ENCODE measurements at regions not wholly inside any gene's neighbourhood (a gene's known extent, or its start where the extent isn't known, plus 50 kb on each side); places are given as distances from the start of the nearest gene placed in this dataset.
"Not testable (repeated sequence)": the region's sequence is repeated elsewhere in the genome, so short reads cannot be mapped to it uniquely, and the experiment has no call there.

GRCh38 chr3:87546216-87546615, 269.8 kb upstream of the POU1F1 start:
- WGBS (ENCODE audit: low lambda C conversion rate) = 0% methylated on average over 4 of the region's 5 CpGs
- H2AFZ ChIP-seq (ENCODE audit: low read length) = no peak overlapping the region
- in situ Hi-C loops (cut with HindIII; ENCODE audit: extremely low pct_ligation_motif_present, low pct_unique_long_range_greater_than_20kb) = no loop called here
- H3K9me3 ChIP-seq (ENCODE audit: low read length) = no peaks in the 10 kb centered on the region
- H3K9ac ChIP-seq (ENCODE audit: insufficient read depth, low read depth, low read length) = no peak overlapping the region
- no peak overlapping the region for H3K4me3 ChIP-seq (replicated peaks in 1 of 3; ENCODE audit: insufficient read depth in 1 of 3, low read depth in 2 of 3, low read length in 3 of 3)
- no peaks in the 10 kb centered on the region for H4K20me1 ChIP-seq (ENCODE audit: insufficient read depth, low read length)
- no peak for FAIRE-seq
- no peak for TF ChIP-seq ZNF296 (CRISPR knock-in tag; conservative IDR thresholded peaks at IDR 0.05)
- TF ChIP-seq PAX8 (CRISPR knock-in tag; IDR thresholded peaks at IDR 0.05; ENCODE audit: borderline replicate concordance) = no peak
- TF ChIP-seq ZNF256 (CRISPR knock-in tag; conservative IDR thresholded peaks at IDR 0.05) = no peak
- TF ChIP-seq ZNF83 (CRISPR knock-in tag; IDR thresholded peaks at IDR 0.05; ENCODE audit: borderline replicate concordance) = no peak
- TF ChIP-seq NCOR1 (IDR thresholded peaks at IDR 0.05; ENCODE audit: borderline replicate concordance, low read length) = no peak
- no peak for TF ChIP-seq ZNF879 (CRISPR knock-in tag; IDR thresholded peaks at IDR 0.05)
- no peak for TF ChIP-seq YEATS2 (CRISPR knock-in tag; IDR thresholded peaks at IDR 0.05; ENCODE audit: borderline replicate concordance)
- TF ChIP-seq, protein P1, sequence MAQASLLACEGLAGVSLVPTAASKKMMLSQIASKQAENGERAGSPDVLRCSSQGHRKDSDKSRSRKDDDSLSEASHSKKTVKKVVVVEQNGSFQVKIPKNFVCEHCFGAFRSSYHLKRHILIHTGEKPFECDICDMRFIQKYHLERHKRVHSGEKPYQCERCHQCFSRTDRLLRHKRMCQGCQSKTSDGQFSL (CRISPR knock-in tag; IDR thresholded peaks at IDR 0.05) = no peak
- no peak for TF ChIP-seq REXO4 (CRISPR knock-in tag; IDR thresholded peaks at IDR 0.05; ENCODE audit: borderline replicate concordance)
- TF ChIP-seq ZNF883 (CRISPR knock-in tag; IDR thresholded peaks at IDR 0.05; ENCODE audit: not compliant biosample characterization) = no peak
- no peak for TF ChIP-seq ZNF777 (CRISPR knock-in tag; IDR thresholded peaks at IDR 0.05)
- no peak for TF ChIP-seq ZNF143 (CRISPR knock-in tag; IDR thresholded peaks at IDR 0.05)
- no peak for TF ChIP-seq ZNF496 (CRISPR knock-in tag; IDR thresholded peaks at IDR 0.05; ENCODE audit: insufficient replicate concordance)
- no peak for TF ChIP-seq SNAPC2 (CRISPR knock-in tag; IDR thresholded peaks at IDR 0.05)
- TF ChIP-seq ZNF337 (CRISPR knock-in tag; IDR thresholded peaks at IDR 0.05; ENCODE audit: borderline replicate concordance, low read depth) = no peak
- no peak for TF ChIP-seq ATF7-NPFF (CRISPR knock-in tag; IDR thresholded peaks at IDR 0.05; ENCODE audit: low read depth)
- no peak for TF ChIP-seq HDAC1 (CRISPR knock-in tag; IDR thresholded peaks at IDR 0.05)
- no peak overlapping the region for H3K27ac ChIP-seq (ENCODE audit: extremely low read length, insufficient read depth, low read length)
- no peak for ATAC-seq
- no peaks in the 10 kb centered on the region for H3K4me1 ChIP-seq (ENCODE audit: insufficient read depth, low read length)
- H3K79me2 ChIP-seq (ENCODE audit: insufficient read depth, low read length) = no peaks in the 10 kb centered on the region
- no peaks in the 10 kb centered on the region for H3K27me3 ChIP-seq (ENCODE audit: control insufficient read depth in 1 of 2, insufficient read depth in 2 of 2, low read length in 2 of 2)
- ChIA-PET POLR2A (no interaction called here), CTCF (ENCODE audit: low intra/inter-chr PET ratio, low total read pairs) (no interaction called here)
- no TSS peak for BruUV-seq (replicated peaks)
- no peaks in the 10 kb centered on the region for H3K36me3 ChIP-seq (replicated peaks in 1 of 2; ENCODE audit: control insufficient read depth in 1 of 2, insufficient read depth in 2 of 2, low read length in 2 of 2)
- intact Hi-C loops (cut with micrococcal nuclease; ENCODE audit: unreplicated experiment) = loop anchor here (10.0 kb wide), 1 partner anchor 61 kb away; no protein-coding TSS in a partner anchor
- H3K4me2 ChIP-seq (ENCODE audit: low read depth, low read length) = no peak overlapping the region
- no peak for DNase-seq (ENCODE audit: low spot score)

DNA sequence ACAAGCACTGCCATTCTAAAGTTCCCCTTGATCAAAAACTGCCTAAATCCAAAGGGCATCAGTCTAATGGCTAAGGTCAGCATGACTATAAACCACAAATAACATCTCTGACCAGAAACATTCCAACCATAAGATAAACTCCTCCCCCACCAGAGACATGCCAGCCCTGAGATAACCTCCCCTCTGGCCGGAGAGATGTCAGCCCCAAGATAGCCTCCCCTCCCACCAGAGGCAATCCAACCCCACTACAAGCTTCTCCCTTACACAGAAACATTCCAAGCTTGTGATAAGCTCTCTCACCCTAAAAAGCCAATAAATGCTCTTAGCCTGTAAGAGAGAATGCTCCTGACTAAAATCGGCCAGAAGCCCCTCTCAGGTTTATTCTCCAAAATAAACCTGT, 267.0 kb upstream of the POU1F1 start:
- in situ Hi-C loops (cut with HindIII; ENCODE audit: extremely low pct_ligation_motif_present, low pct_unique_long_range_greater_than_20kb); FAIRE-seq: not testable (repeated sequence)
- intact Hi-C loops (cut with micrococcal nuclease; ENCODE audit: unreplicated experiment) = loop anchor here (10.0 kb wide), 1 partner anchor 59 kb away; no protein-coding TSS in a partner anchor

More for the DNA sequence above, 267.0 kb upstream of the POU1F1 start:
- H3K36me3 ChIP-seq (replicated peaks in 1 of 2; ENCODE audit: control insufficient read depth in 1 of 2, insufficient read depth in 2 of 2, low read length in 2 of 2); H3K9me3 ChIP-seq (ENCODE audit: low read length); ATAC-seq; H3K79me2 ChIP-seq (ENCODE audit: insufficient read depth, low read length); H4K20me1 ChIP-seq (ENCODE audit: insufficient read depth, low read length); DNase-seq (ENCODE audit: low spot score); H3K9ac ChIP-seq (ENCODE audit: insufficient read depth, low read depth, low read length); H3K4me2 ChIP-seq (ENCODE audit: low read depth, low read length); H3K27me3 ChIP-seq (ENCODE audit: control insufficient read depth in 1 of 2, insufficient read depth in 2 of 2, low read length in 2 of 2); POLR2A ChIA-PET; BruUV-seq (replicated peaks); H2AFZ ChIP-seq (ENCODE audit: low read length); H3K4me1 ChIP-seq (ENCODE audit: insufficient read depth, low read length); H3K27ac ChIP-seq (ENCODE audit: extremely low read length, insufficient read depth, low read length); H3K4me3 ChIP-seq (replicated peaks in 1 of 3; ENCODE audit: insufficient read depth in 1 of 3, low read depth in 2 of 3, low read length in 3 of 3); CTCF ChIA-PET (ENCODE audit: low intra/inter-chr PET ratio, low total read pairs): not testable (repeated sequence)
- WGBS (ENCODE audit: low lambda C conversion rate) = 0% methylated on average over 2 of the region's 2 CpGs

Data from HepG2 (cell line).